ENCODE measurements at regions not wholly inside any gene's neighbourhood (a gene's known extent, or its start where the extent isn't known, plus 50 kb on each side); places are given as distances from the start of the nearest gene placed in this dataset.
"Not testable (repeated sequence)": the region's sequence is repeated elsewhere in the genome, so short reads cannot be mapped to it uniquely, and the experiment has no call there.

DNA sequence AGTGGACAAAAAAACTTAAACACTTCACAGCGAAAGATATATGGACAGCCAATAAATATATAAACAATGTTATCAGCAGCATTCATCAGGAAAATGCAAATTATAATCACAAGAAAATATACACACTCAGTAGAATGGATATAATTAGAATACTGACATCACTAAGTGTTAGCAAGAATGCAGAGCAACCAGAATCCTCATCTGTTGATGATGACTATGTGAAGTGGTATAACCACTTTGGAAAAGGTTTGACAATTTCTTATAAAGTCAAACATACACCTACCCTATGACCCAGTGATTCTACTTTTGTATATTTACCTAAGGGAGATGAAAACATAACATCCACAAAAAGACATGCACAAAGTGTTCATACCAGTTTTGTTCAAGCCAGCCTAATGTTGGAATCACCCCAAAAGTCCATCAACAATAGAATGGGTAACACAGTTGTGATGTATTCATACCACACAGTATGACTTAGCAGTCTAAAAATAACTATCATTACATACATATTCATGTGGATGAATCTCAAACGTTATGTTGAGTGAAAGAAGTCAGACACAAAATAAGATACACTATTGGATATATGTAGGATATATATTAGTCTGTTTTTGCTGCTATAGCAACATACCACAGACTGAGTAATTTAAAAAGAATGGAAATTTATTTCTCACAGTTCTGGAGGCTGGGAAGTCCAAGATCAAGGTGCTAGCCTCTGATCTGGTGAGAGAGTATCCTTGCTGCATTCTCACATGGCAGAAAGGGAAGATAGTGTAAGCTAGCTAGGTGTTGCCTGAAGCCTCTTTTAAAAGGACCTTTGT, 148.8 kb upstream of the ADAMTSL1 start:
- no peak overlapping the region for H3K27ac Mint-ChIP-seq
- no peaks in the 10 kb centered on the region for H3K36me3 Mint-ChIP-seq (ENCODE audit: low read depth)
- no peak for DNase-seq
- no peaks in the 10 kb centered on the region for H3K9me3 Mint-ChIP-seq
- no peak overlapping the region for H3K4me3 Mint-ChIP-seq
- H3K4me1 Mint-ChIP-seq (ENCODE audit: low read depth): no peaks in the 10 kb centered on the region
- no peaks in the 10 kb centered on the region for H3K27me3 Mint-ChIP-seq

GRCh38 chr9:18325746-18326011, 148.3 kb upstream of the ADAMTSL1 start:
- H3K9me3 Mint-ChIP-seq; H3K27me3 Mint-ChIP-seq; DNase-seq; H3K27ac Mint-ChIP-seq; H3K4me3 Mint-ChIP-seq; H3K36me3 Mint-ChIP-seq (ENCODE audit: low read depth); H3K4me1 Mint-ChIP-seq (ENCODE audit: low read depth): not testable (repeated sequence)

GRCh38 chr9:18327121-18327520, 146.8 kb upstream of the ADAMTSL1 start:
- Mint-ChIP-seq H3K4me1 (ENCODE audit: low read depth) (no peaks in the 10 kb centered on the region), H3K36me3 (ENCODE audit: low read depth) (no peaks in the 10 kb centered on the region), H3K9me3 (no peaks in the 10 kb centered on the region), H3K27ac (no peak overlapping the region), H3K27me3 (no peaks in the 10 kb centered on the region), H3K4me3 (no peak overlapping the region)
- no peak for DNase-seq

DNA sequence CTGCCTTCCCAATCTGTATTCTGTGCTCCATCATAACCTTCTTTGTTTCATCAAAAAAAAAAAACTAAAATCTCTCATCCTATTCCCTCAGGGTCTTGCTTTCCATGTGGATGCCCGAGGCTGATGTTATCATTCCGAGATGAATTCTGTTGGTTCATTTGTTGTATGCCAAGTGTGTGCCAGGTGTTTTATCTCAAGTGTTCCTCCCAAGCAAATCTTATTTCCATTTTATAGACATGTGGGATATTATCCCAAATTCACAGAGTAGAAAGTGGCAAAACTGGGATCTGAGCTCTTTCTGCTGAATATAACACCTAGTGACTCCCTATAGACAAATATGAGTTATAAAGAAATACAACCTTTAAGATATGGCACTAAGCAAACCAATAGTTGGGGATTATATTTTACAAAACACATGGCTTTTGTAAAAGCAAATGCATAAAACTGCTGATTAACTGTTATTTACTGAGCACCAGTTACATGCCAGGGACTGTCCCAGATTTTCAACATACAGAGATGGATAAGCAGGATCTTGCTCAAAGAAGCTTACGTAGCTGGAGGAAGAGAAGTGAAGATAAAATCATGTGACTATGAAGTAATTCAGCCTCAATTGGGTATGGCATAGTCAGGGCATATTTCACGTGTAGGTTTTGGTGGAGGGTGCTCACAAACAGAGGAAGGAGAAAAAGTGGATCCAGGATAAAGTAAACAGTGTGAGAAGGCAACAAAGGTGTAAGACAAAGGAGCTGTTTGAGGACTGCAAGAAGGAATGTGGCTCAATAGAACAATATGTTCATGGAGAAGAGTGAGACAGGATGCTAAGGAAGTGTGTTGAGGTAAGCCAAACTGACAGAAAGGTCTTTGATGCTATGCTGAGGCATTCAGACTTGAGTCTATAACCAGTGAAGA, 143.3 kb upstream of the ADAMTSL1 start:
- Mint-ChIP-seq H3K27ac (no peak overlapping the region), H3K4me1 (ENCODE audit: low read depth) (no peaks in the 10 kb centered on the region), H3K27me3 (no peaks in the 10 kb centered on the region), H3K4me3 (no peak overlapping the region), H3K36me3 (ENCODE audit: low read depth) (no peaks in the 10 kb centered on the region), H3K9me3 (no peaks in the 10 kb centered on the region)
- no peak for DNase-seq

- H3K27ac Mint-ChIP-seq: no peak overlapping the region
- no peaks in the 10 kb centered on the region for H3K4me1 Mint-ChIP-seq (ENCODE audit: low read depth)
- no peak for DNase-seq
- H3K27me3 Mint-ChIP-seq: no peaks in the 10 kb centered on the region
- no peak overlapping the region for H3K4me3 Mint-ChIP-seq
- no peaks in the 10 kb centered on the region for H3K9me3 Mint-ChIP-seq
- H3K36me3 Mint-ChIP-seq (ENCODE audit: low read depth): no peaks in the 10 kb centered on the region
Observed at GRCh38 chr9:18331310-18331684, 142.7 kb upstream of the ADAMTSL1 start.

GRCh38 chr9:18331808-18332209, 142.1 kb upstream of the ADAMTSL1 start:
- Mint-ChIP-seq H3K4me3 (no peak overlapping the region), H3K27me3 (no peaks in the 10 kb centered on the region), H3K36me3 (ENCODE audit: low read depth) (no peaks in the 10 kb centered on the region), H3K27ac (no peak overlapping the region), H3K4me1 (ENCODE audit: low read depth) (no peaks in the 10 kb centered on the region), H3K9me3 (no peaks in the 10 kb centered on the region)
- no peak for DNase-seq

DNA sequence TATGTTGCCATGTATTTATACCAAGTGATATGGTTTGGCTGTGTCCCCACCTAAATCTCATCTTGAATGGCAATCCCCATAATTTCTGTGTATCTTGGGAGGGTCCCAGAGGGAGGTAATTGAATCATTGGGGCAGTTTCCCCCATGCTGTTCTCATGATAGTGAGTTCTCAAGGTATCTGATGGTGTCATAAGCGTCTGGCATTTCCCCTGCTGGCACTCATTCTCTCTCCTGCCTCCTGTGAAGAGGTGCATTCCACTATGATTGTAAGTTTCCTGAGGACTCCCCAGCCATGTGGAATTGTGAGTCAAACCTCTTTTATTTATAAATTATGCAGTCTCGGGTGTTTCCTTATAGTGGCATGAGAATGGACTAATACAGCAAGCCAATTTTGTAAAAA, 140.8 kb upstream of the ADAMTSL1 start:
- no peak overlapping the region for H3K4me3 Mint-ChIP-seq
- H3K27ac Mint-ChIP-seq: no peak overlapping the region
- H3K36me3 Mint-ChIP-seq (ENCODE audit: low read depth): no peaks in the 10 kb centered on the region
- no peaks in the 10 kb centered on the region for H3K4me1 Mint-ChIP-seq (ENCODE audit: low read depth)
- no peak for DNase-seq
- no peaks in the 10 kb centered on the region for H3K9me3 Mint-ChIP-seq
- no peaks in the 10 kb centered on the region for H3K27me3 Mint-ChIP-seq

DNA sequence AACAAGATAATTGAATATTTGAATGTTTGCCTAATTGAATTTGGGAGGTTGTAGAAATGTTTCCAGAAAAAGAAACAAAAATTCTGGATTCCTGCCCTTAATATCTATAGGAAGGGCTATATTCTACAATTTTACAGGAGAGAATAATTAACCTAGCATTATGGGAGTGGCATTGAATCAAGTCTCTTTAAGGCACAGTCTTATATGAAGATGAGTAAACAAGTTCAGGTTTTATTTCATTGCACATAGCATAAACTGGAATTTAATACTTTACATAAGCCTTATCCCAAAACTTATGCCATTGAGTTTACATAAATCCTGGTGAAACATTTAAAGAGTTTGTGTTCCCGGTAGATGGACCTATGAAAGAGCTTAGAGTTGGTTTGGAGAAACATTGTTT, 138.1 kb upstream of the ADAMTSL1 start:
- H3K27me3 Mint-ChIP-seq: no peaks in the 10 kb centered on the region
- DNase-seq: no peak
- peaks cover 8% of the 10 kb centered on the region for H3K9me3 Mint-ChIP-seq
- H3K36me3 Mint-ChIP-seq (ENCODE audit: low read depth): no peaks in the 10 kb centered on the region
- no peaks in the 10 kb centered on the region for H3K4me1 Mint-ChIP-seq (ENCODE audit: low read depth)
- no peak overlapping the region for H3K4me3 Mint-ChIP-seq
- no peak overlapping the region for H3K27ac Mint-ChIP-seq

DNA sequence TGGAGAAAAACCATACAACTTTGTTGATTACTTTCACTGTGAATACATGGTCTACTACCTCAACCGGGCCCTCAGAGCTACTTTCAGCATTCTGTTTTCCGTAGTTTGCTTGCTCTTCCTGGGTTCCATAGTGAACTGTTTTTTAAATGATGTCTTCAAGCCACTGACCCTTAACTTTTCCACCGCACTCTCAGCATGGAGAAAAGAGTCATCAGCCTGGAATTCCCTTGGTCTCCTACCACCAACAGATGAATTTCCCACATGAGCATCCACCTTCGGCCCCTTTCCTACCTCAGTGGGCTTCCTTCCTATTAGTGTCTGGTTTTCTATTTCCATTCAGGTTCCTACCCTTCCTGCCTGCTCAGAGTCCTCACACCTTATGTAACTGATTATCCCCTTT, 135.9 kb upstream of the ADAMTSL1 start:
- Mint-ChIP-seq H3K9me3 (peaks cover 11% of the 10 kb centered on the region), H3K27me3 (no peaks in the 10 kb centered on the region), H3K4me1 (ENCODE audit: low read depth) (no peaks in the 10 kb centered on the region), H3K4me3 (no peak overlapping the region), H3K27ac (no peak overlapping the region), H3K36me3 (ENCODE audit: low read depth) (no peaks in the 10 kb centered on the region)
- DNase-seq: no peak

GRCh38 chr9:18343784-18344183, 130.2 kb upstream of the ADAMTSL1 start:
- H3K9me3 Mint-ChIP-seq: peaks cover 11% of the 10 kb centered on the region
- DNase-seq: no peak
- H3K4me1 Mint-ChIP-seq (ENCODE audit: low read depth): no peaks in the 10 kb centered on the region
- no peak overlapping the region for H3K27ac Mint-ChIP-seq
- H3K36me3 Mint-ChIP-seq (ENCODE audit: low read depth): no peaks in the 10 kb centered on the region
- H3K4me3 Mint-ChIP-seq: no peak overlapping the region
- no peaks in the 10 kb centered on the region for H3K27me3 Mint-ChIP-seq

- no peak for DNase-seq
- no peak overlapping the region for H3K4me3 Mint-ChIP-seq
Observed at GRCh38 chr9:18346745-18347144, 127.2 kb upstream of the ADAMTSL1 start.

GRCh38 chr9:18347386-18348082, 126.4 kb upstream of the ADAMTSL1 start:
- H3K4me1 Mint-ChIP-seq (ENCODE audit: low read depth): no peaks in the 10 kb centered on the region
- no peak overlapping the region for H3K27ac Mint-ChIP-seq
- H3K27me3 Mint-ChIP-seq: no peaks in the 10 kb centered on the region
- no peak overlapping the region for H3K4me3 Mint-ChIP-seq
- H3K9me3 Mint-ChIP-seq: no peaks in the 10 kb centered on the region
- no peaks in the 10 kb centered on the region for H3K36me3 Mint-ChIP-seq (ENCODE audit: low read depth)
- no peak for DNase-seq

More at GRCh38 chr9:18346745-18347144, 127.2 kb upstream of the ADAMTSL1 start:
- H3K27me3 Mint-ChIP-seq: no peaks in the 10 kb centered on the region
- no peaks in the 10 kb centered on the region for H3K9me3 Mint-ChIP-seq
- no peaks in the 10 kb centered on the region for H3K4me1 Mint-ChIP-seq (ENCODE audit: low read depth)
- H3K36me3 Mint-ChIP-seq (ENCODE audit: low read depth): no peaks in the 10 kb centered on the region
- H3K27ac Mint-ChIP-seq: no peak overlapping the region

DNA sequence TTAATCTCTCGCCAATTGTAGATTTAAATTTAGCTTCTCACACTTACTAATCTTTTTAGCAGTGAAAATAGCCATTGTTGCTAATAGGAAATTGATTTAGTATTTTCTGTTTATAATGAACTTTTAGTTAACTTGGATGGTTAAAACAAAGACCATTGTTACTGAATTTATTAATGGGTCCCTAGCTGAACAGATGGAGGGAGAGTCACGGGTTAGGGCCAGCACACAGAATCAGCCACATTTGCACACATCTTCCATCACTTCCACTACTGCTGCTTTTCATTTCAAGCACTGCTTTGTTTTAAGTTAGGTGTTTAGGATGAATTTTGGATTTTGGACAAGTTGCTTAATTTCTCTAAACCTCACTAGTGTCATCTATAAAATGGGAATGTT, 125.9 kb upstream of the ADAMTSL1 start:
- Mint-ChIP-seq H3K4me3 (no peak overlapping the region), H3K27ac (no peak overlapping the region), H3K36me3 (ENCODE audit: low read depth) (no peaks in the 10 kb centered on the region), H3K4me1 (ENCODE audit: low read depth) (no peaks in the 10 kb centered on the region), H3K9me3 (no peaks in the 10 kb centered on the region), H3K27me3 (no peaks in the 10 kb centered on the region)
- DNase-seq: no peak

DNA sequence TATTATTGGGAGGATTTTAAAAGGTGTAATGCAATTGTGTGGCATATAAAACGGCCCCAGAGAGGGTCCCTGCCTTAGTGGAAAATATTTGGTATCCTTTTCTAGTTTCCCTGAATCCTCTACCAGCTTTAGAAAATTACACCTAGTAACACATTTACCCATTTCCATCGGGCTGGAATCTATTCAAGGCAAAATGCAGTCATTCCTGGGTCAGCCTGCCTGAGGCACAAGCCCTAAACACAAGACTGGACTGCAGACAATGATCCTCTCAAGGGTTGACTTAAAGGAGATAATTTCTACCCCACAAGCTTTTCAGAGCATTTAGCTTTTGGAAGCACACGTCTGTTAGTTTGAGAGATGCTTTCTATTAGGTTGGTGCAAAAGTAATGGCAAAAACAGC, 124.4 kb upstream of the ADAMTSL1 start:
- no peak for DNase-seq
- Mint-ChIP-seq H3K4me3 (no peak overlapping the region), H3K27ac (no peak overlapping the region), H3K27me3 (no peaks in the 10 kb centered on the region), H3K9me3 (no peaks in the 10 kb centered on the region), H3K4me1 (ENCODE audit: low read depth) (no peaks in the 10 kb centered on the region), H3K36me3 (ENCODE audit: low read depth) (no peaks in the 10 kb centered on the region)

DNA sequence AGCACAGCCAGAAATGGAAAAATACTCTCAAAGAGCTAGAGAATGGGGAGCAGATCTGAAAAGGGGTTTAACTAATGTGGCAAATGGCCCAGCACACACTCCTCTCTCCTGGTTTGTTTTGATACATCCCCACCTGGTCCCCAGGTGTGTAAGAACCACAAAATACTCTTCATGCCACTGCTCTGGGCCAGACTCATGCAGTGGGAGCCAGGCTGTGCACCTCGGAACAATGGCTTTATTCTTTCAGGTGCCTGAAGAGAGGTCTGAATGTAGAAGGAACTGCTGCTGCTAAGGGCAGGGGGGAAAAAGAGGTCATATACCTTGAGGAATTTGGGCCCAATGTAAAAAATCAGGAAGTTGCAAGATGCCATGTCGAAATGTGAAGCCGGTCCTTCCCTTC, 123.9 kb upstream of the ADAMTSL1 start:
- DNase-seq: no peak
- no peak overlapping the region for H3K27ac Mint-ChIP-seq
- H3K9me3 Mint-ChIP-seq: no peaks in the 10 kb centered on the region
- H3K36me3 Mint-ChIP-seq (ENCODE audit: low read depth): no peaks in the 10 kb centered on the region
- H3K27me3 Mint-ChIP-seq: no peaks in the 10 kb centered on the region
- no peaks in the 10 kb centered on the region for H3K4me1 Mint-ChIP-seq (ENCODE audit: low read depth)
- H3K4me3 Mint-ChIP-seq: no peak overlapping the region

Data from activated T-cell treated with anti-CD3 and anti-CD28 coated beads, Interleukin-2, amount 50 U/mL, for 24 hours (primary cell).